ENCODE measurements at regions not wholly inside any gene's neighbourhood (a gene's known extent, or its start where the extent isn't known, plus 50 kb on each side); places are given as distances from the start of the nearest gene placed in this dataset.

DNA sequence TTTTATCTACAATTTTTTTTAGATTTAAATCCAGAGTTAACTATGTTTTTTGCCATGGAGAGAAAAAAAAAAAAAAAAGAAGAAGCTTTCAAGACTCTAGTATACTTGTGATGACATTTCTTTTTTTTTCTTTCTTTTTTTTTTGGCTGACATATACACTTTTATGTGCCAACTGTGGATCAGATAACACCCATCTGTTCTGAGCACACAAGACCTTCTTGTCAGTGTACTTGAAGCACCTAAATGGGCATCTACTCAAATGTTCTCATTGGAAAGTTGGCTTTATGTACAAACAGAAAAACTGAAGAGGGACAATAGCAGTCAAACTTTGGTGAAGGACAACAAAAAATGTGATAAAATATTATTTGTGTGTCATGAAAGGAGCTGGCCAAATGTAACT, 904.5 kb downstream of the GRIK2 start:
- Histone ChIP-seq H3K9me3 (ENCODE audit: low read length) (peaks cover 5% of the 10 kb centered on the region; the same call in 1 of the 2 replicates), H3K9ac (ENCODE audit: insufficient read depth, low read depth, low read length) (no peak overlapping the region), H3K4me2 (ENCODE audit: low read depth, low read length) (no peak overlapping the region), H4K20me1 (ENCODE audit: insufficient read depth, low read length) (no peaks in the 10 kb centered on the region), H3K27ac (ENCODE audit: extremely low read length, insufficient read depth, low read length) (no peak overlapping the region), H3K79me2 (ENCODE audit: insufficient read depth, low read length) (no peaks in the 10 kb centered on the region), H3K4me3 (replicated peaks in 1 of 3; ENCODE audit: insufficient read depth in 1 of 3, low read depth in 2 of 3, low read length in 3 of 3) (no peak overlapping the region), H2AFZ (ENCODE audit: low read length) (no peak overlapping the region), H3K36me3 (replicated peaks in 1 of 2; ENCODE audit: control insufficient read depth in 1 of 2, insufficient read depth in 2 of 2, low read length in 2 of 2) (no peaks in the 10 kb centered on the region), H3K4me1 (ENCODE audit: insufficient read depth, low read length) (no peaks in the 10 kb centered on the region), H3K27me3 (ENCODE audit: control insufficient read depth in 1 of 2, insufficient read depth in 2 of 2, low read length in 2 of 2) (no peaks in the 10 kb centered on the region)
- FAIRE-seq (no peak), DNase-seq (ENCODE audit: low spot score) (no peak), ATAC-seq (no peak)
- BruUV-seq (replicated peaks) = no TSS peak
- intact Hi-C loops (cut with micrococcal nuclease; ENCODE audit: unreplicated experiment) = no loop called here
- CTCF ChIA-PET (ENCODE audit: low intra/inter-chr PET ratio, low total read pairs) = no interaction called here
- no peak for TF ChIP-seq ZNF460 (CRISPR knock-in tag; IDR thresholded peaks at IDR 0.05; ENCODE audit: borderline replicate concordance)
- no peak for TF ChIP-seq CCAR2 (optimal IDR thresholded peaks at IDR 0.05; ENCODE audit: low read depth, low read length)
- TF ChIP-seq, protein P1, sequence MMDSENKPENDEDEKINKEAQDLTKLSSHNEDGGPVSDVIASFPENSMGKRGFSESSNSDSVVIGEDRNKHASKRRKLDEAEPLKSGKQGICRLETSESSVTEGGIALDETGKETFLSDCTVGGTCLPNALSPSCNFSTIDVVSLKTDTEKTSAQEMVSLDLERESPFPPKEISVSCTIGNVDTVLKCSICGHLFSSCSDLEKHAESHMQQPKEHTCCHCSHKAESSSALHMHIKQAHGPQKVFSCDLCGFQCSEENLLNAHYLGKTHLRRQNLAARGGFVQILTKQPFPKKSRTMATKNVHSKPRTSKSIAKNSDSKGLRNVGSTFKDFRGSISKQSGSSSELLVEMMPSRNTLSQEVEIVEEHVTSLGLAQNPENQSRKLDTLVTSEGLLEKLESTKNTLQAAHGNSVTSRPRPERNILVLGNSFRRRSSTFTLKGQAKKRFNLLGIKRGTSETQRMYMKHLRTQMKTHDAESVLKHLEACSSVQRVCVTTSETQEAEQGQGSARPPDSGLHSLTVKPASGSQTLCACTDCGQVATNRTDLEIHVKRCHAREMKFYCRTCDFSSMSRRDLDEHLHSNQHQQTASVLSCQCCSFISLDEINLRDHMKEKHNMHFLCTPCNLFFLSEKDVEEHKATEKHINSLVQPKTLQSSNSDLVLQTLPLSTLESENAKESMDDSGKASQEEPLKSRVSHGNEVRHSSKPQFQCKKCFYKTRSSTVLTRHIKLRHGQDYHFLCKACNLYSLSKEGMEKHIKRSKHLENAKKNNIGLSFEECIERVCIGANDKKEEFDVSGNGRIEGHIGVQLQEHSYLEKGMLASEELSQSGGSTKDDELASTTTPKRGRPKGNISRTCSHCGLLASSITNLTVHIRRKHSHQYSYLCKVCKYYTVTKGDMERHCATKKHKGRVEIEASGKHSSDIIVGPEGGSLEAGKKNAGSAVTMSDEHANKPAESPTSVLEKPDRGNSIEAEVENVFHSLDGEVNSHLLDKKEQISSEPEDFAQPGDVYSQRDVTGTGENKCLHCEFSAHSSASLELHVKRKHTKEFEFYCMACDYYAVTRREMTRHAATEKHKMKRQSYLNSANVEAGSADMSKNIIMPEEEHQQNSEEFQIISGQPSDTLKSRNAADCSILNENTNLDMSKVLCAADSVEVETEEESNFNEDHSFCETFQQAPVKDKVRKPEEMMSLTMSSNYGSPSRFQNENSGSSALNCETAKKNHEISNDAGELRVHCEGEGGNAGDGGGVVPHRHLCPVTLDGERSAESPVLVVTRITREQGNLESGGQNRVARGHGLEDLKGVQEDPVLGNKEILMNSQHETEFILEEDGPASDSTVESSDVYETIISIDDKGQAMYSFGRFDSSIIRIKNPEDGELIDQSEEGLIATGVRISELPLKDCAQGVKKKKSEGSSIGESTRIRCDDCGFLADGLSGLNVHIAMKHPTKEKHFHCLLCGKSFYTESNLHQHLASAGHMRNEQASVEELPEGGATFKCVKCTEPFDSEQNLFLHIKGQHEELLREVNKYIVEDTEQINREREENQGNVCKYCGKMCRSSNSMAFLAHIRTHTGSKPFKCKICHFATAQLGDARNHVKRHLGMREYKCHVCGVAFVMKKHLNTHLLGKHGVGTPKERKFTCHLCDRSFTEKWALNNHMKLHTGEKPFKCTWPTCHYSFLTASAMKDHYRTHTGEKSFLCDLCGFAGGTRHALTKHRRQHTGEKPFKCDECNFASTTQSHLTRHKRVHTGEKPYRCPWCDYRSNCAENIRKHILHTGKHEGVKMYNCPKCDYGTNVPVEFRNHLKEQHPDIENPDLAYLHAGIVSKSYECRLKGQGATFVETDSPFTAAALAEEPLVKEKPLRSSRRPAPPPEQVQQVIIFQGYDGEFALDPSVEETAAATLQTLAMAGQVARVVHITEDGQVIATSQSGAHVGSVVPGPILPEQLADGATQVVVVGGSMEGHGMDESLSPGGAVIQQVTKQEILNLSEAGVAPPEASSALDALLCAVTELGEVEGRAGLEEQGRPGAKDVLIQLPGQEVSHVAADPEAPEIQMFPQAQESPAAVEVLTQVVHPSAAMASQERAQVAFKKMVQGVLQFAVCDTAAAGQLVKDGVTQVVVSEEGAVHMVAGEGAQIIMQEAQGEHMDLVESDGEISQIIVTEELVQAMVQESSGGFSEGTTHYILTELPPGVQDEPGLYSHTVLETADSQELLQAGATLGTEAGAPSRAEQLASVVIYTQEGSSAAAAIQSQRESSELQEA (CRISPR knock-in tag; IDR thresholded peaks at IDR 0.05; ENCODE audit: not compliant biosample characterization) = no peak
- in situ Hi-C loops (cut with HindIII; ENCODE audit: extremely low pct_ligation_motif_present, low pct_unique_long_range_greater_than_20kb) = no loop called here
- POLR2A ChIA-PET = no interaction called here

Small RNA genes in the stretch of these regions (small RNA-seq; reads per million reads assigned to genes)
- gene RF00438 (ENCODE audit: insufficient read depth in 2 of 3, insufficient read length in 3 of 3, low read depth in 2 of 3, low replicate concordance in 1 of 3) = 0 reads per million in 3 experiments

Data from HepG2 (cell line).